OCI-LY1 (cell line): ENCODE measurements at regions not wholly inside any gene's neighbourhood (a gene's known extent, or its start where the extent isn't known, plus 50 kb on each side); places are given as distances from the start of the nearest gene placed in this dataset.

Experiments
- CTCF ChIP-seq: fragments of 200-600 bp; sonication (generic), shearing (Covaris generic); IDR thresholded peaks from 2 replicates; pipeline ENCODE4 v1.5.1; 2017; ENCODE audit warnings: mild to moderate bottlenecking, antibody characterized with exemption, low read length, moderate library complexity, mixed read lengths
- EZH2 ChIP-seq: fragments of 200-600 bp; sonication (generic), shearing (Covaris generic); IDR thresholded peaks from 2 replicates; pipeline ENCODE4 v1.8.0; 2017; ENCODE audit warnings: borderline replicate concordance, mixed run types, mild to moderate bottlenecking, antibody characterized with exemption, low read length, moderate library complexity, mixed read lengths

- TF ChIP-seq EZH2 (no peak), CTCF (no peak)
These were observed 364.9 kb upstream of the MCTP2 start for GRCh38 chr15:93866476-93866875.
